HCT116 (cell line): ENCODE measurements at regions not wholly inside any gene's neighbourhood (a gene's known extent, or its start where the extent isn't known, plus 50 kb on each side); places are given as distances from the start of the nearest gene placed in this dataset.
A peak's percentile ranks its signal among the peaks of the same experiment; 100 is the strongest.

ENCODE experiments used
- ATAC-seq: fragments of 200-7000 bp; cut with Tn5 transposase; 2 replicates; pipeline ENCODE4 v1.9.1; 2020; ENCODE audit warnings: mild to moderate bottlenecking, moderate library complexity
- BruUV-seq: library from RNA; stranded (reverse); fragments of 400-500 nt; replicated peaks from 2 replicates; lab custom pipeline; 2021; lab: Mats Ljungman, UMichigan
- CTCF ChIA-PET: fragments of 300-600 bp; sonication (Branson Sonifier 250); formaldehyde crosslinking; loops from one replicate; lab custom pipeline; 2021; ENCODE audit warnings: antibody characterized with exemption; lab: Charles Lee
- POLR2A ChIA-PET: fragments of 300-600, 350-600 bp; sonication (Branson Sonifier 250); formaldehyde crosslinking; loops from one replicate; lab custom pipeline; 2021; ENCODE audit warnings: antibody characterized with exemption; lab: Charles Lee
- RAD21 ChIA-PET, 2 experiments: fragments of 300-600 bp; sonication (Branson Sonifier 250); formaldehyde crosslinking; loops; one replicate each; lab custom pipeline; 2023; ENCODE audit warnings: low total read pairs in 2 of 2; ENCODE audit not compliant: uncharacterized antibody in 2 of 2, unreplicated experiment in 2 of 2, low non-redundant PET in 1 of 2; lab: Charles Lee
- DNase-seq: peaks from one replicate; pipeline ENCODE4 v3.0.0-alpha.2; 2010; ENCODE audit warnings: low read depth, low spot score
- H2AFZ ChIP-seq: fragments of 200-600 bp; shearing (Covaris generic), sonication (generic); 2 replicates; pipeline ENCODE4 v1.6.1; 2017; ENCODE audit warnings: low read depth, mixed run types, mixed read lengths, antibody characterized with exemption, low read length; ENCODE audit not compliant: poor library complexity, severe bottlenecking
- H3K27ac ChIP-seq: 2 replicates; pipeline ENCODE4 v1.5.1; 2012; ENCODE audit warnings: low read depth, low read length
- H3K27me3 ChIP-seq: fragments of 200-600 bp; sonication (generic); 2 replicates; pipeline ENCODE4 v1.6.1; 2016; ENCODE audit warnings: mixed run types, low read length, mixed read lengths; ENCODE audit not compliant: insufficient read depth
- H3K36me3 ChIP-seq, 2 experiments: fragments of 200-500 bp in 1 of 2; fragments of 200-600 bp in 1 of 2; sonication (Bioruptor generic) in 1 of 2; sonication (generic) in 1 of 2; 2 replicates each; pipeline versions ENCODE4 v1.5.1 to v1.6.1; 2014 to 2016; ENCODE audit warnings: low read length in 2 of 2, inconsistent platforms in 1 of 2, mixed read lengths in 1 of 2, mixed run types in 1 of 2; ENCODE audit not compliant: insufficient read depth in 2 of 2, control insufficient read depth in 1 of 2
- H3K4me1 ChIP-seq, 2 experiments: fragments of 200-600 bp in 1 of 2; sonication (generic) in 1 of 2; 2 replicates each; pipeline versions ENCODE4 v1.5.1 to v1.6.1; 2012 to 2017; ENCODE audit warnings: low read length in 2 of 2, inconsistent platforms in 1 of 2, mild to moderate bottlenecking in 1 of 2, mixed read lengths in 1 of 2, mixed run types in 1 of 2, moderate library complexity in 1 of 2; ENCODE audit not compliant: insufficient read depth in 2 of 2, control insufficient read depth in 1 of 2
- H3K4me2 ChIP-seq: fragments of 200-600 bp; sonication (generic); 2 replicates; pipeline ENCODE4 v1.6.1; 2017; ENCODE audit warnings: mixed run types, low read length, mixed read lengths
- H3K4me3 ChIP-seq, 2 experiments: fragments of 200-600 bp in 1 of 2; sonication (generic) in 1 of 2; replicated peaks in 1 of 2; 2 replicates each; pipeline ENCODE4 v1.5.1; 2011 to 2016; ENCODE audit warnings: low read length in 2 of 2, control low read depth in 1 of 2, low read depth in 1 of 2, mild to moderate bottlenecking in 1 of 2, mixed read lengths in 1 of 2, mixed run types in 1 of 2
- H3K79me2 ChIP-seq: fragments of 200-600 bp; sonication (generic); 2 replicates; pipeline ENCODE4 v1.6.1; 2017; ENCODE audit warnings: mild to moderate bottlenecking, mixed run types, low read length, moderate library complexity, mixed read lengths; ENCODE audit not compliant: insufficient read depth
- H3K9ac ChIP-seq: fragments of 200-600 bp; sonication (generic); 2 replicates; pipeline ENCODE4 v1.6.1; 2016; ENCODE audit warnings: low read length, mixed read lengths
- H3K9me2 ChIP-seq: fragments of 200-600 bp; sonication (generic), shearing (Covaris generic); 2 replicates; pipeline ENCODE4 v1.6.1; 2017; ENCODE audit warnings: mixed run types, mild to moderate bottlenecking, moderate library complexity; ENCODE audit not compliant: insufficient read depth
- H3K9me3 ChIP-seq, 2 experiments: fragments of 200-500 bp in 1 of 2; fragments of 200-600 bp in 1 of 2; sonication (Bioruptor generic) in 1 of 2; sonication (generic) in 1 of 2; 2 replicates each; pipeline ENCODE4 v1.6.1; 2014 to 2017; ENCODE audit warnings: low read length in 2 of 2, mixed read lengths in 2 of 2, inconsistent platforms in 1 of 2, low read depth in 1 of 2, mild to moderate bottlenecking in 1 of 2, mixed run types in 1 of 2, moderate library complexity in 1 of 2; ENCODE audit not compliant: control insufficient read depth in 1 of 2, insufficient read depth in 1 of 2
- H4K20me1 ChIP-seq: fragments of 200-600 bp; sonication (generic), shearing (Covaris generic); 2 replicates; pipeline ENCODE4 v1.6.1; 2017; ENCODE audit warnings: mixed run types, mild to moderate bottlenecking, moderate library complexity; ENCODE audit not compliant: insufficient read depth
- CEBPB ChIP-seq: IDR thresholded peaks from 2 replicates; pipeline ENCODE4 v1.6.1; 2012; ENCODE audit warnings: low read depth
- ELF1 ChIP-seq: IDR thresholded peaks from 2 replicates; pipeline ENCODE4 v1.6.1; 2012; ENCODE audit warnings: low read depth, borderline replicate concordance
- EZH2 ChIP-seq: fragments of 200-600 bp; sonication (generic); IDR thresholded peaks from 2 replicates; pipeline ENCODE4 v1.6.1; 2017; ENCODE audit warnings: antibody characterized with exemption, mixed run types
- MAX ChIP-seq: IDR thresholded peaks from 2 replicates; pipeline ENCODE4 v1.6.1; 2012
- POLR2A ChIP-seq: IDR thresholded peaks from 2 replicates; pipeline ENCODE4 v1.7.0; 2011; ENCODE audit warnings: borderline replicate concordance; ENCODE audit not compliant: insufficient read depth, insufficient read length; ENCODE audit errors: extremely low read depth
- POLR2AphosphoS5 ChIP-seq: IDR thresholded peaks from 2 replicates; pipeline ENCODE4 v1.6.1; 2011; ENCODE audit warnings: mild to moderate bottlenecking, low read depth, low read length, moderate library complexity
- REST ChIP-seq: IDR thresholded peaks from 2 replicates; pipeline ENCODE4 v1.6.1; 2012; ENCODE audit warnings: low read depth
- SRF ChIP-seq: IDR thresholded peaks from 2 replicates; pipeline ENCODE4 v1.6.1; 2012; ENCODE audit warnings: low read depth
- YY1 ChIP-seq: IDR thresholded peaks from 2 replicates; pipeline ENCODE4 v1.6.1; 2011; ENCODE audit warnings: low read length, low read depth, moderate library complexity, mild to moderate bottlenecking; ENCODE audit not compliant: insufficient replicate concordance; ENCODE audit errors: extremely low read depth
- intact Hi-C: fragments of 100-400 bp; cut with micrococcal nuclease; formaldehyde crosslinking; loops from 2 replicates; pipeline ENCODE4 v1.10.0; 2022

GRCh38 chr5:57772512-57772911 is 289.9 kb upstream of the ACTBL2 start:
- no peaks in the 10 kb centered on the region for H3K79me2 ChIP-seq
- no TSS peak for BruUV-seq
- RAD21 ChIA-PET, result no interaction called here
- H3K4me1 ChIP-seq, result no peaks in the 10 kb centered on the region
- no peak for ATAC-seq
- no peaks in the 10 kb centered on the region for H3K9me3 ChIP-seq
- peak overlapping the region; percentile 47 for H2AFZ ChIP-seq
- no peak overlapping the region for H3K27ac ChIP-seq
- H3K27me3 ChIP-seq, result no peaks in the 10 kb centered on the region
- H3K9me2 ChIP-seq, result no peaks in the 10 kb centered on the region; the same call in 1 of the 2 replicates
- POLR2A ChIA-PET, result no interaction called here
- no peaks in the 10 kb centered on the region for H4K20me1 ChIP-seq
- no peak overlapping the region for H3K9ac ChIP-seq
- TF ChIP-seq SRF (no peak), MAX (no peak), YY1 (no peak), REST (no peak), POLR2AphosphoS5 (no peak), POLR2A (no peak), CEBPB (no peak), EZH2 (no peak), ELF1 (no peak)
- TF ChIP-seq, all 23 proteins: peak for 0
- H3K4me3 ChIP-seq, result no peak overlapping the region
- H3K4me2 ChIP-seq, result no peak overlapping the region
- DNase-seq, result no peak
- intact Hi-C loops, result no loop called here
- H3K36me3 ChIP-seq, result no peaks in the 10 kb centered on the region
- CTCF ChIA-PET, result interaction anchor here (0.8 to 1.5 kb wide), 2 partner anchors 273 to 475 kb away, joined by 3 read pairs; no protein-coding TSS in a partner anchor
